ENCODE measurements at regions not wholly inside any gene's neighbourhood (a gene's known extent, or its start where the extent isn't known, plus 50 kb on each side); places are given as distances from the start of the nearest gene placed in this dataset.
"Not testable (repeated sequence)": the region's sequence is repeated elsewhere in the genome, so short reads cannot be mapped to it uniquely, and the experiment has no call there.

- no peaks in the 10 kb centered on the region for H3K27me3 ChIP-seq
- intact Hi-C loops (cut with DNase I): no loop called here
- H3K36me3 ChIP-seq: no peaks in the 10 kb centered on the region
- no peaks in the 10 kb centered on the region for H3K4me1 ChIP-seq
- H3K9me3 ChIP-seq: peaks cover 0 to 4% (median 0%) of the 10 kb centered on the region in 12 donors
- no peak for TF ChIP-seq CTCF (IDR thresholded peaks at IDR 0.05)
- no peak for TF ChIP-seq POLR2A (IDR thresholded peaks at IDR 0.05)
- no peak overlapping the region for H3K27ac ChIP-seq
- H3K4me3 ChIP-seq: no peak overlapping the region
- ATAC-seq (no peak), DNase-seq (no peak)
These were observed 371.1 kb downstream of the RAB38 start for GRCh38 chr11:87804176-87804575.

GRCh38 chr11:87803748-87804147, 371.5 kb downstream of the RAB38 start:
- TF ChIP-seq CTCF (IDR thresholded peaks at IDR 0.05) (no peak), POLR2A (IDR thresholded peaks at IDR 0.05) (no peak)
- Histone ChIP-seq H3K4me1 (no peaks in the 10 kb centered on the region), H3K36me3 (no peaks in the 10 kb centered on the region), H3K4me3 (no peak overlapping the region), H3K27me3 (no peaks in the 10 kb centered on the region), H3K27ac (no peak overlapping the region), H3K9me3 (peaks cover 0 to 4% (median 0%) of the 10 kb centered on the region in 12 donors)
- ATAC-seq (no peak), DNase-seq (no peak)
- 79 to 85% (median 80%) methylated on average over 3 of the region's 3 CpGs for WGBS, 4 donors
- intact Hi-C loops (cut with DNase I): no loop called here

DNA sequence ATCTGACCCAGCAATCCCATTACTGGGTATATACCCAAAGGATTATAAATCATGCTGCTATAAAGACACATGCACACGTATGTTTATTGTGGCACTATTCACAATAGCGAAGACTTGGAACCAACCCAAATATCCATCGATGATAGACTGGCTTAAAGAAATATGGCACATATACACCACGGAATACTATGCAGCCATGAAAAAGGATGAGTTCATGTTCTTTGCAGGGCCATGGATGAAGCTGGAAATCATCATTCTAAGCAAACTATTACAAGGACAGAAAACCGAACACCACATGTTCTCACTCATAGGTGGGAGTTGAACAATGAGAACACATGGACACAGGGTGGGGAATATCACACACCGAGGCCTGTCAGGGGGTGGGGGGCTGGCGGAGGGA, 390.4 kb downstream of the RAB38 start:
- 87 to 91% (median 88%) methylated on average over 7 of the region's 7 CpGs for WGBS, 4 donors
- not testable (repeated sequence) for H3K36me3 ChIP-seq

GRCh38 chr11:87780068-87780413, 395.2 kb downstream of the RAB38 start:
- intact Hi-C loops (cut with DNase I): no loop called here
- DNase-seq: no peak
- Histone ChIP-seq H3K27me3 (no peaks in the 10 kb centered on the region), H3K36me3 (no peaks in the 10 kb centered on the region), H3K27ac (no peak overlapping the region), H3K4me1 (peaks cover 0 to 4% (median 0%) of the 10 kb centered on the region in 12 donors), H3K9me3 (peaks cover 0 to 14% (median 2%) of the 10 kb centered on the region in 12 donors), H3K4me3 (no peak overlapping the region)
- ATAC-seq: no peak
- TF ChIP-seq POLR2A (IDR thresholded peaks at IDR 0.05): no peak
- TF ChIP-seq CTCF (IDR thresholded peaks at IDR 0.05): no peak

More for the DNA sequence above, 390.4 kb downstream of the RAB38 start:
- intact Hi-C loops (cut with DNase I); ATAC-seq; H3K4me1 ChIP-seq; H3K27me3 ChIP-seq; H3K4me3 ChIP-seq; H3K27ac ChIP-seq; DNase-seq: not testable (repeated sequence)
- peaks cover 0 to 15% (median 2%) of the 10 kb centered on the region in 12 donors for H3K9me3 ChIP-seq

DNA sequence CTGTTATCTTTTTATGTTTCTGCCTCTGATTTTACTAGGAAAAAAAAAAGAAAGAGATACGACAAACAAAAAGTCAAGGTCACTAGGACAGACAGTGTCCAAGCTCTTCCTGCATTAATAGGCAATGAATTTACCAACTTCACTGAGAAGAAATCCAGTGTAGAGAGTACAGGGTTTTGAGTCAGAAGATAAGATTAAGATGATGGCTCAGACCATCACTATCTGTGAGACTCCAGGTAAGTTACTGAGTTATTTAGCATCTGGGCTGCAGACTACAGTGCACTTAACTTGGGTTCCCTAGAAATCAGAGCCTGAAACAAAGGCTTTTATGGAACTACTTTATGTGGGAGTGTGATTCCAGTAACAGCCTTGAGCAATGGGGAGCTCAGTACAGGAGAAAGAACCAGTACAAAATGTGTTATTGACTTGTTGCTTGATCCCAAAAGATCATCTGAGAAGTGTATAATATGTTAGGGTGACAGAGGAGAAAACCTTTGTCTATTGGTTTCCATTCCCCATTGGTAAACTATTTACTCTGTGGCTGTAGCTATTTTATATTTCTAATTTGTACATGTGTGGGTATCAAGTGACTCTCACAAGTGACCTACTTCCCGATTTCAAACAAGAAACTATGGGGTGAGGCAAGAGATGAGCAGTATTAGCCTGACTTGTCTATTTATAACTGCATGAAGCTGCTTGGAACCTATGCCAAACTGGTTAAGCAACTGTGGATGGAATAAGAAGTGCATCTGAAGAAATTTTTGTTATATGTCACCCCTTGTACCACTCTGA, 395.8 kb downstream of the RAB38 start:
- TF ChIP-seq CTCF (IDR thresholded peaks at IDR 0.05) (no peak), POLR2A (IDR thresholded peaks at IDR 0.05) (no peak)
- peaks cover 0 to 9% (median under 1%) of the 10 kb centered on the region in 12 donors for H3K9me3 ChIP-seq
- H3K4me3 ChIP-seq: no peak overlapping the region
- DNase-seq: no peak
- WGBS, 4 donors: 23 to 31% (median 30%) methylated on average over 2 of the region's 2 CpGs
- peaks cover 0 to 4% (median 0%) of the 10 kb centered on the region in 12 donors for H3K4me1 ChIP-seq
- no peak for ATAC-seq
- no peaks in the 10 kb centered on the region for H3K36me3 ChIP-seq
- no peaks in the 10 kb centered on the region for H3K27me3 ChIP-seq
- intact Hi-C loops (cut with DNase I): no loop called here
- H3K27ac ChIP-seq: no peak overlapping the region

All from heart left ventricle (tissue), 16 donors.